GM12873 (cell line): ENCODE measurements at regions not wholly inside any gene's neighbourhood (a gene's known extent, or its start where the extent isn't known, plus 50 kb on each side); places are given as distances from the start of the nearest gene placed in this dataset.

ENCODE experiments used
- TF ChIP-seq, protein P1 (sequence below): IDR thresholded peaks from 2 replicates; pipeline ENCODE4 v1.5.1; 2012; ENCODE audit warnings: low read depth, mild to moderate bottlenecking, moderate library complexity, low read length, control low read depth; ENCODE audit not compliant: insufficient read depth; ENCODE audit errors: missing control alignments

DNA sequence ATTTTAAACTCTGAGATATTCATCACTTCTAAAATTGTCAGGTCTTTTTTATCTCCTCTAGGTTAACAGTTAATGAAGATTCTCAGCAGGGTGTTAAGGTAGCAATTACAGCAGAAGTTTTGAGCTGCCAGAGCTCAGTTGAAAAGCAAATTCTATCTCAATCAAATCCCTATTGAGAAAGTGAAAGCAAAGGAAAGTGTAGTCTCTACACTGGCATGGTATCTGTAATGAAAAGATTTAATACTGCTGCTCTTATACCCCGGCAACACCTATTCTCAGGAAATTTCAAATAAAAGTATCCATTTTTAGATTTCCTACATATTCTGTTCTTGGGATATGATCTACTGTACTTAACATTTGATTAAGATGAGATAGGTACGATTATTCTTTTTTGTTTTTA lies 913.5 kb downstream of the MRPL39 start:
- TF ChIP-seq, protein P1, sequence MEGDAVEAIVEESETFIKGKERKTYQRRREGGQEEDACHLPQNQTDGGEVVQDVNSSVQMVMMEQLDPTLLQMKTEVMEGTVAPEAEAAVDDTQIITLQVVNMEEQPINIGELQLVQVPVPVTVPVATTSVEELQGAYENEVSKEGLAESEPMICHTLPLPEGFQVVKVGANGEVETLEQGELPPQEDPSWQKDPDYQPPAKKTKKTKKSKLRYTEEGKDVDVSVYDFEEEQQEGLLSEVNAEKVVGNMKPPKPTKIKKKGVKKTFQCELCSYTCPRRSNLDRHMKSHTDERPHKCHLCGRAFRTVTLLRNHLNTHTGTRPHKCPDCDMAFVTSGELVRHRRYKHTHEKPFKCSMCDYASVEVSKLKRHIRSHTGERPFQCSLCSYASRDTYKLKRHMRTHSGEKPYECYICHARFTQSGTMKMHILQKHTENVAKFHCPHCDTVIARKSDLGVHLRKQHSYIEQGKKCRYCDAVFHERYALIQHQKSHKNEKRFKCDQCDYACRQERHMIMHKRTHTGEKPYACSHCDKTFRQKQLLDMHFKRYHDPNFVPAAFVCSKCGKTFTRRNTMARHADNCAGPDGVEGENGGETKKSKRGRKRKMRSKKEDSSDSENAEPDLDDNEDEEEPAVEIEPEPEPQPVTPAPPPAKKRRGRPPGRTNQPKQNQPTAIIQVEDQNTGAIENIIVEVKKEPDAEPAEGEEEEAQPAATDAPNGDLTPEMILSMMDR, result no peak

- TF ChIP-seq, protein P1, result no peak
These were observed 925.8 kb downstream of the MRPL39 start for GRCh38 chr21:24681456-24681855.

GRCh38 chr21:24671901-24672300 lies 935.4 kb downstream of the MRPL39 start:
- TF ChIP-seq, protein P1, result no peak

- TF ChIP-seq, protein P1, result no peak
These were observed 948.4 kb downstream of the MRPL39 start for GRCh38 chr21:24658926-24659325.

- TF ChIP-seq, protein P1, result no peak
These were observed 949.3 kb downstream of the MRPL39 start for GRCh38 chr21:24658026-24658425.

DNA sequence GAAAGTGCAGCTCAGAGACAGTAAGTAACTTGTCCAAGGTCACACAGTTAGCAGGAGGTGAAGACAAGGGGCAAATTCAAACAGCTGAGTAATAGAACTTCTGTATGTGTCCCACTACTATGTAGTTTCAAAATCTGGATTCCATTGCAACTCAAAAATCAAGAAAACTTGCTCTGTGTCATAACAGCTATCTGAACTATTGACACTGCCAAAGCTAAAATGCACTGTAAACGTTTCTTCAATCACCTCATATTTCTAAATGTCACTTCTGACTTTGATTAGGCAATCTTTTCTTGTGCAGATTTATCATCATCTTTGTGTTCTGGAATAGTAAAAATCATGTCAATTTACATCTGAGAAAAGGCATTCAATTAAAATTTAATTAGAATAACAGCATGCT lies 957.6 kb downstream of the MRPL39 start:
- TF ChIP-seq, protein P1, result no peak

DNA sequence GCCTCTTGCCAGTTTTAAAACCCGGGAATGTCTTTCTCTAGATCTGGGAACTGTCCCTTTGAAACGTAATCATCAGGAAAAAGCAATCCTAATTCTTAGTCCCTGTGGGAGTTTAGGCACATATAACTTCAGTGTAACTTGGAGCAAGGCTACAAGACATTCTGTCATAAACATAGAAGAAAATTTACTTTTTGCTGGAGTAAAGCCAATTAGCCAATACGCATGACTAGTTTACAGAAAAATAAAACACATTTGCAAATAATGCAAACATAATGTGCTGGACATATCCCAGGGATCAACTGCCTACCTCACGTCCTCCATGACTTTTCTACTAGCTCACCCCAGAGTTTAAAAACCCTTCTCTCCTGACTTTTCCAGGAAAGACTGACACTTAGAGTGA lies 970.6 kb downstream of the MRPL39 start:
- TF ChIP-seq, protein P1, result no peak

DNA sequence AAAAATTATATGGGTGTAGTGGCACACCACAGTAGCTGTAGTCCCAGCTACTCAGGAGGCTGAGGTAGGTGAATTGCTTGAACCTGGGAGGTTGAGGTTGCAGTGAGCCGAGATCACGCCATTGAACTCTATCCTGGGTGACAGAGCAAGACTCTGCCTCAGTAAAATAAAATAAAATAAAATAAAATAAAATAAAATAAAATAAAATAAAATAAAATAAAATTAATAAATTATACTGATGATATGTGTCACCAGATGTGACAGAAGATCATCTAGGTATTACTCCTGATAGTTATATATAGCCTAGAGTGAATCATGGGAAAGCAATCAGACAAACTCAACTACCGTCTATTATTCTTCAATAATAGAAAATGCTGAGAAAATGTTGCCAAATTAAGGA lies 972.5 kb downstream of the MRPL39 start:
- TF ChIP-seq, protein P1, result no peak
